ENCODE measurements at regions not wholly inside any gene's neighbourhood (a gene's known extent, or its start where the extent isn't known, plus 50 kb on each side); places are given as distances from the start of the nearest gene placed in this dataset.
A peak's percentile ranks its signal among the peaks of the same experiment; 100 is the strongest.

- no peaks in the 10 kb centered on the region for H3K4me1 ChIP-seq (ENCODE audit: control insufficient read depth, extremely low read depth, insufficient read depth, low read length)
- intact Hi-C loops (cut with micrococcal nuclease) (no loop called here), dilution Hi-C loops (cut with MboI; ENCODE audit: extremely low pct_ligation_motif_present, low sequenced_read_pairs) (no loop called here)
- H3K9ac ChIP-seq (replicated peaks; ENCODE audit: extremely low read depth, insufficient read depth, low read length) = no peak overlapping the region
- TF ChIP-seq GATA2 (IDR thresholded peaks at IDR 0.05; ENCODE audit: insufficient read depth, insufficient read length, low read depth, low read length) (no peak), FOS (IDR thresholded peaks at IDR 0.05; ENCODE audit: borderline replicate concordance, insufficient read depth, low read length) (no peak), MYC (IDR thresholded peaks at IDR 0.05; ENCODE audit: low read depth, low read length) (no peak), CTCF (IDR thresholded peaks at IDR 0.05; ENCODE audit: extremely low read depth in 1 of 2, insufficient read depth in 1 of 2, low read depth in 1 of 2, low read length in 2 of 2) (no peak), MAX (IDR thresholded peaks at IDR 0.05; ENCODE audit: insufficient read depth, insufficient read length) (no peak), POLR2AphosphoS5 (IDR thresholded peaks at IDR 0.05; ENCODE audit: insufficient read depth, low read depth, low read length) (no peak), POLR2A (IDR thresholded peaks at IDR 0.05; ENCODE audit: low read depth, low read length) (no peak), EZH2 (IDR thresholded peaks at IDR 0.05; ENCODE audit: borderline replicate concordance, low read depth, low read length, severe bottlenecking) (no peak), JUN (IDR thresholded peaks at IDR 0.05; ENCODE audit: borderline replicate concordance, insufficient read depth, insufficient read length, low read depth) (no peak)
- H3K4me3 ChIP-seq (replicated peaks in 1 of 3; ENCODE audit: insufficient read depth in 1 of 3, low read depth in 1 of 3, low read length in 3 of 3) = no peak overlapping the region
- no peak overlapping the region for H3K27ac ChIP-seq (ENCODE audit: insufficient read depth, low read depth, low read length)
- no peaks in the 10 kb centered on the region for H3K27me3 ChIP-seq (ENCODE audit: control insufficient read depth in 2 of 2, insufficient read depth in 2 of 2, low read length in 2 of 2)
- no peaks in the 10 kb centered on the region for H3K36me3 ChIP-seq (ENCODE audit: control insufficient read depth in 2 of 2, extremely low read depth in 1 of 2, insufficient read depth in 2 of 2, low read length in 2 of 2)
- no TSS peak for BruUV-seq (replicated peaks)
- no peaks in the 10 kb centered on the region for H3K9me3 ChIP-seq (replicated peaks; ENCODE audit: control insufficient read depth, insufficient read depth, low read length)
- FAIRE-seq (no peak), DNase-seq (ENCODE audit: low read depth, low spot score) (peak; percentile 61)
- ChIA-PET CTCF (no interaction called here), POLR2A (interaction anchor here (0.7 kb wide), 1 partner anchor 451 kb away, joined by 4 read pairs; no protein-coding TSS in a partner anchor)
- H4K20me1 ChIP-seq (replicated peaks; ENCODE audit: control insufficient read depth, extremely low read depth, insufficient read depth, low read length) = no peaks in the 10 kb centered on the region
- no peak overlapping the region for H3K4me2 ChIP-seq (ENCODE audit: insufficient read depth, low read length)
- no peak overlapping the region for H2AFZ ChIP-seq (ENCODE audit: low read depth, low read length)
- H3K79me2 ChIP-seq (ENCODE audit: control insufficient read depth, insufficient read depth, low read length) = no peaks in the 10 kb centered on the region
- no peaks in the 10 kb centered on the region for H3K9me1 ChIP-seq (replicated peaks; ENCODE audit: control insufficient read depth, extremely low read depth, insufficient read depth, low read length)
Observed at GRCh38 chr20:40314278-40314677, 374.8 kb downstream of the MAFB start.
